ENCODE measurements at regions not wholly inside any gene's neighbourhood (a gene's known extent, or its start where the extent isn't known, plus 50 kb on each side); places are given as distances from the start of the nearest gene placed in this dataset.

GRCh38 chr11:127259102-127259501 is 258.5 kb upstream of the KIRREL3 start:
- Histone ChIP-seq H3K36me3 (ENCODE audit: control insufficient read depth, insufficient read depth, low read length) (no peaks in the 10 kb centered on the region), H2BK120ac (ENCODE audit: low read depth, low read length) (no peak overlapping the region), H2BK5ac (ENCODE audit: low read depth, low read length, poor library complexity, severe bottlenecking) (no peak overlapping the region), H3K9me1 (ENCODE audit: insufficient read depth, low read length) (no peaks in the 10 kb centered on the region; the same call in 1 of the 2 replicates), H2AK9ac (replicated peaks; ENCODE audit: low read depth, low read length, poor library complexity) (no peak overlapping the region), H3K79me1 (ENCODE audit: low read depth in 1 of 2, low read length in 2 of 2) (no peaks in the 10 kb centered on the region), H4K20me1 (ENCODE audit: insufficient read depth, low read length) (no peaks in the 10 kb centered on the region), H3K27me3 (ENCODE audit: control insufficient read depth, insufficient read depth, low read length) (no peaks in the 10 kb centered on the region), H2AFZ (replicated peaks; ENCODE audit: low read length, poor library complexity) (no peak overlapping the region), H2BK15ac (ENCODE audit: low read depth, low read length) (no peak overlapping the region), H2BK20ac (ENCODE audit: low read depth, low read length) (no peak overlapping the region), H3K4me1 (ENCODE audit: control insufficient read depth, insufficient read depth, low read length) (no peaks in the 10 kb centered on the region), H3K18ac (ENCODE audit: low read depth, low read length) (no peak overlapping the region), H2AK5ac (ENCODE audit: low read depth, low read length) (no peak overlapping the region), H3K4me3 (ENCODE audit: insufficient read depth, low read depth, low read length) (no peak overlapping the region), H4K5ac (ENCODE audit: low read depth, low read length) (no peak overlapping the region), H4K91ac (ENCODE audit: insufficient read depth, low read depth, low read length) (no peak overlapping the region), H3K56ac (ENCODE audit: extremely low read depth, insufficient read depth, low read length) (no peak overlapping the region), H3K14ac (replicated peaks; ENCODE audit: low read depth, low read length) (no peak overlapping the region), H3K4ac (ENCODE audit: low read depth, low read length) (no peak overlapping the region), H4K8ac (ENCODE audit: low read depth in 2 of 2, low read length in 2 of 2) (no peak overlapping the region), H3K4me2 (ENCODE audit: low read depth, low read length) (no peak overlapping the region), H3K23ac (ENCODE audit: low read depth, low read length) (no peak overlapping the region), H3K27ac (ENCODE audit: insufficient read depth, low read length) (no peak overlapping the region), H3K9ac (ENCODE audit: low read depth, low read length) (no peak overlapping the region), H3K9me3 (ENCODE audit: control insufficient read depth, insufficient read depth, low read length) (no peaks in the 10 kb centered on the region)
- intact Hi-C loops (cut with micrococcal nuclease) (no loop called here), in situ Hi-C loops (cut with MboI; ENCODE audit: low sequenced_read_pairs) (no loop called here), dilution Hi-C loops (cut with HindIII; ENCODE audit: low sequenced_read_pairs, unreplicated experiment) (no loop called here)
- ChIA-PET POLR2A (ENCODE audit: unreplicated experiment) (no interaction called here), CTCF (no interaction called here)
- no peak for DNase-seq
- no CpG with 5 or more reads among the region's 1 CpG for WGBS, 2 experiments (ENCODE audit: extremely low coverage in 2 of 2, insufficient read length in 1 of 2)
- no peak for ATAC-seq (ENCODE audit: low read depth)
- no TSS peak for BruUV-seq (replicated peaks)
- TF ChIP-seq RCOR1 (IDR thresholded peaks at IDR 0.05; ENCODE audit: insufficient replicate concordance, low read length) (no peak), MXI1 (IDR thresholded peaks at IDR 0.05; ENCODE audit: borderline replicate concordance, low read depth, low read length) (no peak), CEBPB (IDR thresholded peaks at IDR 0.05; ENCODE audit: low read depth, low read length) (no peak), POLR2A (IDR thresholded peaks at IDR 0.05; ENCODE audit: low read depth, low read length) (no peak), RAD21 (IDR thresholded peaks at IDR 0.05; ENCODE audit: low read length) (no peak), BHLHE40 (IDR thresholded peaks at IDR 0.05; ENCODE audit: low read depth, low read length) (no peak), CHD1 (IDR thresholded peaks at IDR 0.05; ENCODE audit: low read depth, low read length) (no peak), USF2 (IDR thresholded peaks at IDR 0.05; ENCODE audit: low read depth, low read length) (no peak), RFX5 (IDR thresholded peaks at IDR 0.05; ENCODE audit: low read depth, low read length) (no peak), MAZ (IDR thresholded peaks at IDR 0.05; ENCODE audit: borderline replicate concordance, low read depth, low read length) (no peak), FOS (IDR thresholded peaks at IDR 0.05; ENCODE audit: low read depth, low read length) (no peak), SMC3 (IDR thresholded peaks at IDR 0.05; ENCODE audit: low read depth, low read length) (no peak), NFE2L2 (IDR thresholded peaks at IDR 0.05; ENCODE audit: low read depth, low read length) (no peak), ELK1 (IDR thresholded peaks at IDR 0.05; ENCODE audit: borderline replicate concordance, low read depth, low read length) (no peak), MAFK (IDR thresholded peaks at IDR 0.05; ENCODE audit: low read depth, low read length) (no peak)
